Neural progenitor cell (in vitro differentiated cells): ENCODE measurements at regions not wholly inside any gene's neighbourhood (a gene's known extent, or its start where the extent isn't known, plus 50 kb on each side); places are given as distances from the start of the nearest gene placed in this dataset.

Experiments used
- DNase-seq: peaks from one replicate; pipeline ENCODE4 v3.0.0-alpha.2; 2016; ENCODE audit warnings: low spot score
- H2AFZ ChIP-seq: fragments of 200-600 bp; sonication (generic); replicated peaks from 2 replicates; pipeline ENCODE4 v1.6.1; 2016; ENCODE audit warnings: antibody characterized with exemption
- H3F3A ChIP-seq: fragments of 200-600 bp; sonication (generic); 2 replicates; pipeline ENCODE4 v1.6.1; 2016; ENCODE audit warnings: antibody characterized with exemption, low read depth
- H3K27ac ChIP-seq: fragments of 200-600 bp; sonication (generic); 2 replicates; pipeline ENCODE4 v1.5.1; 2016; ENCODE audit warnings: mild to moderate bottlenecking
- H3K27me3 ChIP-seq: fragments of 200-600 bp; sonication (generic); 2 replicates; pipeline ENCODE4 v1.6.1; 2016; ENCODE audit warnings: mild to moderate bottlenecking, moderate library complexity
- H3K36me3 ChIP-seq: fragments of 200-600 bp; sonication (generic); 2 replicates; pipeline ENCODE4 v1.5.1; 2016
- H3K4me1 ChIP-seq: fragments of 200-600 bp; sonication (generic); 2 replicates; pipeline ENCODE4 v1.6.1; 2016; ENCODE audit warnings: mixed run types
- H3K4me2 ChIP-seq: fragments of 200-600 bp; sonication (generic); 2 replicates; pipeline ENCODE4 v1.6.1; 2016
- H3K4me3 ChIP-seq: fragments of 200-600 bp; sonication (generic); 2 replicates; pipeline ENCODE4 v1.5.1; 2016
- H3K79me2 ChIP-seq: fragments of 200-600 bp; sonication (generic); 2 replicates; pipeline ENCODE4 v1.6.1; 2016; ENCODE audit warnings: low read depth
- H3K9ac ChIP-seq: fragments of 200-600 bp; sonication (generic); 2 replicates; pipeline ENCODE4 v1.6.1; 2016
- H3K9me3 ChIP-seq: fragments of 200-600 bp; sonication (generic); 2 replicates; pipeline ENCODE4 v1.5.1; 2016; ENCODE audit warnings: low read depth
- H4K20me1 ChIP-seq: fragments of 200-600 bp; sonication (generic); 2 replicates; pipeline ENCODE4 v1.6.1; 2016; ENCODE audit warnings: low read depth
- H3K27ac Mint-ChIP-seq: 3 replicates; pipeline ENCODE4 v1.8.0; 2021; ENCODE audit warnings: mixed read lengths
- H3K27me3 Mint-ChIP-seq: 2 replicates; pipeline ENCODE4 v1.8.0; 2022; ENCODE audit warnings: low read depth, mild to moderate bottlenecking, inconsistent platforms, moderate library complexity, mixed read lengths; ENCODE audit not compliant: insufficient read depth
- H3K36me3 Mint-ChIP-seq: 3 replicates; pipeline ENCODE4 v1.8.0; 2021; ENCODE audit warnings: mixed read lengths
- H3K4me1 Mint-ChIP-seq: 3 replicates; pipeline ENCODE4 v1.8.0; 2021; ENCODE audit warnings: mixed read lengths
- H3K4me3 Mint-ChIP-seq: 3 replicates; pipeline ENCODE4 v1.8.0; 2021; ENCODE audit warnings: mild to moderate bottlenecking, moderate library complexity, mixed read lengths
- H3K9me3 Mint-ChIP-seq: 3 replicates; pipeline ENCODE4 v1.8.0; 2020; ENCODE audit warnings: mixed read lengths
- EZH2 ChIP-seq: fragments of 200-600 bp; sonication (generic); IDR thresholded peaks from 2 replicates; pipeline ENCODE4 v1.6.1; 2017; ENCODE audit warnings: antibody characterized with exemption, mild to moderate bottlenecking, moderate library complexity
- EZH2phosphoT487 ChIP-seq: fragments of 200-600 bp; sonication (generic); IDR thresholded peaks from 2 replicates; pipeline ENCODE4 v1.6.1; 2017; ENCODE audit warnings: antibody characterized with exemption
- TF ChIP-seq, protein P1 (sequence below): fragments of 200-600 bp; sonication (generic); IDR thresholded peaks from 2 replicates; pipeline ENCODE4 v1.5.1; 2017; ENCODE audit warnings: antibody characterized with exemption, mild to moderate bottlenecking

DNA sequence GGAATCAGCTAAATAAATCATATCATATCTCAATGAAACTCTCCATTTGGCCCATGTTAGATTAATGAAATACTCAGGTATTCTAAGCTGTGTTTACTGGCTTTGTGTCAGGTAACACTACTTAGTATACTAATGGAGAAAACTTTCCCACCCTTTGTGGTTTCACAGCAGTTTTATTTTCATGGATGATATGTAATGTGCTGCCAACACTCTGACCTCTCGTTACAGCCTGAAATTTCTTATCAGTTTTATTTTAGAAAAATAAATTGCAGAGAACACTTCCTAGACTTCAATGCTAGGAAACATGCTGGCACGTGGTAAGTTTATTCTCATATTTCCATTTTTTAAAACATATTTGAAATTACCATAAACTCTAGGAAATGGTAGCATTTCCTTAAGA is 758.9 kb downstream of the LIG4 start:
- no peaks in the 10 kb centered on the region for H3K36me3 Mint-ChIP-seq
- peaks cover 6% of the 10 kb centered on the region for H3K4me1 Mint-ChIP-seq
- H3K36me3 ChIP-seq: no peaks in the 10 kb centered on the region
- H4K20me1 ChIP-seq: no peaks in the 10 kb centered on the region
- H3K9me3 ChIP-seq: no peaks in the 10 kb centered on the region
- H3K27me3 ChIP-seq: no peaks in the 10 kb centered on the region
- H3K79me2 ChIP-seq: no peaks in the 10 kb centered on the region
- H3K27ac Mint-ChIP-seq: no peak overlapping the region
- no peak overlapping the region for H2AFZ ChIP-seq
- H3K9me3 Mint-ChIP-seq: peaks cover 11% of the 10 kb centered on the region
- H3K4me2 ChIP-seq: no peak overlapping the region
- no peak overlapping the region for H3K9ac ChIP-seq
- no peak overlapping the region for H3K4me3 Mint-ChIP-seq
- H3K27me3 Mint-ChIP-seq: no peaks in the 10 kb centered on the region
- peaks cover 21% of the 10 kb centered on the region for H3K4me1 ChIP-seq
- no peak overlapping the region for H3K4me3 ChIP-seq
- H3F3A ChIP-seq: no peaks in the 10 kb centered on the region
- no peak for DNase-seq
- TF ChIP-seq, protein P1, sequence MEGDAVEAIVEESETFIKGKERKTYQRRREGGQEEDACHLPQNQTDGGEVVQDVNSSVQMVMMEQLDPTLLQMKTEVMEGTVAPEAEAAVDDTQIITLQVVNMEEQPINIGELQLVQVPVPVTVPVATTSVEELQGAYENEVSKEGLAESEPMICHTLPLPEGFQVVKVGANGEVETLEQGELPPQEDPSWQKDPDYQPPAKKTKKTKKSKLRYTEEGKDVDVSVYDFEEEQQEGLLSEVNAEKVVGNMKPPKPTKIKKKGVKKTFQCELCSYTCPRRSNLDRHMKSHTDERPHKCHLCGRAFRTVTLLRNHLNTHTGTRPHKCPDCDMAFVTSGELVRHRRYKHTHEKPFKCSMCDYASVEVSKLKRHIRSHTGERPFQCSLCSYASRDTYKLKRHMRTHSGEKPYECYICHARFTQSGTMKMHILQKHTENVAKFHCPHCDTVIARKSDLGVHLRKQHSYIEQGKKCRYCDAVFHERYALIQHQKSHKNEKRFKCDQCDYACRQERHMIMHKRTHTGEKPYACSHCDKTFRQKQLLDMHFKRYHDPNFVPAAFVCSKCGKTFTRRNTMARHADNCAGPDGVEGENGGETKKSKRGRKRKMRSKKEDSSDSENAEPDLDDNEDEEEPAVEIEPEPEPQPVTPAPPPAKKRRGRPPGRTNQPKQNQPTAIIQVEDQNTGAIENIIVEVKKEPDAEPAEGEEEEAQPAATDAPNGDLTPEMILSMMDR: no peak
- TF ChIP-seq EZH2phosphoT487 (no peak), EZH2 (no peak)
- no peak overlapping the region for H3K27ac ChIP-seq

DNA sequence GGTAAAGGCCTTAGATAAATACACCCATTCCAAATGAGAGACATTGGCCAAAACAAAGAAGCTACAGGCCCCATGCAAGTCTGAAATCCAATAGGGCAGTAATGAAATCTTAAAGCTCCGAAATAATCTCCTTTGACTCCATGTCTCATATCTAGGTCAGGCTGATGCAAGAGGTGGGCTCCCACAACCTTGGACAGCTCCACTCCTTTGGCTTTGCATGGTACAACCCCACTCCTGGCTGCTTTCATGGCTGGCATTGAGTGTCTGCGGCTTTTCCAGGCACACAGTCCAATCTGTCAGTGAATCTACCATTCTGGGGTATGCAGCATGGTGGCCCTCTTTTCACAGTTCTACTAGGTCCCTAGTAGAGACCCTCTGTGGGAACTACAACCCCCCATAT is 762.5 kb downstream of the LIG4 start:
- TF ChIP-seq, protein P1: no peak
- TF ChIP-seq EZH2phosphoT487 (no peak), EZH2 (no peak)
- Histone ChIP-seq H3K4me1 (peaks cover 8% of the 10 kb centered on the region), H4K20me1 (no peaks in the 10 kb centered on the region), H3K9me3 (no peaks in the 10 kb centered on the region), H2AFZ (no peak overlapping the region), H3K27ac (no peak overlapping the region), H3K9ac (no peak overlapping the region), H3K4me2 (no peak overlapping the region), H3K27me3 (no peaks in the 10 kb centered on the region), H3K79me2 (no peaks in the 10 kb centered on the region), H3F3A (no peaks in the 10 kb centered on the region), H3K36me3 (no peaks in the 10 kb centered on the region), H3K4me3 (no peak overlapping the region)
- no peak overlapping the region for H3K27ac Mint-ChIP-seq
- no peak overlapping the region for H3K4me3 Mint-ChIP-seq
- no peak for DNase-seq
- H3K9me3 Mint-ChIP-seq: peaks cover 11% of the 10 kb centered on the region
- peaks cover 2% of the 10 kb centered on the region for H3K4me1 Mint-ChIP-seq
- H3K27me3 Mint-ChIP-seq: no peaks in the 10 kb centered on the region
- H3K36me3 Mint-ChIP-seq: no peaks in the 10 kb centered on the region

- no peaks in the 10 kb centered on the region for H3K4me1 ChIP-seq
- H4K20me1 ChIP-seq: no peaks in the 10 kb centered on the region
- no peaks in the 10 kb centered on the region for H3K36me3 ChIP-seq
- H3K4me3 ChIP-seq: no peak overlapping the region
- H3K27ac Mint-ChIP-seq: no peak overlapping the region
- no peak overlapping the region for H3K9ac ChIP-seq
- no peaks in the 10 kb centered on the region for H3K36me3 Mint-ChIP-seq
- H3K4me1 Mint-ChIP-seq: no peaks in the 10 kb centered on the region
- no peak overlapping the region for H3K4me2 ChIP-seq
- TF ChIP-seq EZH2 (no peak), EZH2phosphoT487 (no peak)
- TF ChIP-seq, protein P1: no peak
- no peak overlapping the region for H2AFZ ChIP-seq
- H3K27me3 Mint-ChIP-seq: no peaks in the 10 kb centered on the region
- DNase-seq: no peak
- no peaks in the 10 kb centered on the region for H3K79me2 ChIP-seq
- H3K27me3 ChIP-seq: no peaks in the 10 kb centered on the region
- H3K9me3 Mint-ChIP-seq: peaks cover 11% of the 10 kb centered on the region
- H3K9me3 ChIP-seq: no peaks in the 10 kb centered on the region
- no peaks in the 10 kb centered on the region for H3F3A ChIP-seq
- no peak overlapping the region for H3K4me3 Mint-ChIP-seq
- H3K27ac ChIP-seq: no peak overlapping the region
Measured at GRCh38 chr13:107450931-107451330, 764.4 kb downstream of the LIG4 start.
